Suppressor macrophage treated with lipopolysaccharide for 1 hour (primary cell): ENCODE measurements at regions not wholly inside any gene's neighbourhood (a gene's known extent, or its start where the extent isn't known, plus 50 kb on each side); places are given as distances from the start of the nearest gene placed in this dataset.

Source experiments
- DNase-seq, 3 donors: peaks; one replicate each; pipeline ENCODE4 v3.0.0-alpha.2; 2020 to 2022

GRCh38 chr4:110900213-110900769 is 277.4 kb upstream of the PITX2 start:
- DNase-seq = no peak

GRCh38 chr4:110902500-110902899 is 279.6 kb upstream of the PITX2 start:
- no peak for DNase-seq

GRCh38 chr4:110904435-110905065 is 281.7 kb upstream of the PITX2 start:
- DNase-seq = no peak

- DNase-seq = no peak
These were observed 282.5 kb upstream of the PITX2 start for GRCh38 chr4:110905367-110905766.

- DNase-seq = no peak
These were observed 285.0 kb upstream of the PITX2 start for GRCh38 chr4:110907801-110908313.

GRCh38 chr4:110914791-110915190 is 291.9 kb upstream of the PITX2 start:
- DNase-seq = no peak

- no peak for DNase-seq
These were observed 292.4 kb upstream of the PITX2 start for GRCh38 chr4:110915301-110915700.

- no peak for DNase-seq
These were observed 293.6 kb upstream of the PITX2 start for GRCh38 chr4:110916505-110916904.

GRCh38 chr4:110917835-110918234 is 295.0 kb upstream of the PITX2 start:
- no peak for DNase-seq

GRCh38 chr4:110920990-110921389 is 298.1 kb upstream of the PITX2 start:
- no peak for DNase-seq

GRCh38 chr4:110924761-110925160 is 301.9 kb upstream of the PITX2 start:
- DNase-seq = no peak

- DNase-seq = no peak
These were observed 304.0 kb upstream of the PITX2 start for GRCh38 chr4:110926841-110927400.

GRCh38 chr4:110933341-110933740 is 310.5 kb upstream of the PITX2 start:
- DNase-seq = no peak

GRCh38 chr4:110944501-110944900 is 321.6 kb upstream of the PITX2 start:
- DNase-seq = no peak

GRCh38 chr4:110945600-110945999 is 322.7 kb upstream of the PITX2 start:
- no peak for DNase-seq

GRCh38 chr4:110949542-110949941 is 326.7 kb upstream of the PITX2 start:
- DNase-seq = no peak

- DNase-seq = no peak
These were observed 327.9 kb upstream of the PITX2 start for GRCh38 chr4:110950731-110951130.

- no peak for DNase-seq
These were observed 330.3 kb upstream of the PITX2 start for GRCh38 chr4:110953191-110953590.

GRCh38 chr4:110953898-110954297 is 331.0 kb upstream of the PITX2 start:
- no peak for DNase-seq

- no peak for DNase-seq
These were observed 332.9 kb upstream of the PITX2 start for GRCh38 chr4:110955748-110956147.

- DNase-seq = no peak
These were observed 336.3 kb upstream of the PITX2 start for GRCh38 chr4:110959041-110959643.

- no peak for DNase-seq
These were observed 338.2 kb upstream of the PITX2 start for GRCh38 chr4:110961066-110961465.

GRCh38 chr4:110962616-110963015 is 339.7 kb upstream of the PITX2 start:
- DNase-seq = no peak

- no peak for DNase-seq
These were observed 340.9 kb upstream of the PITX2 start for GRCh38 chr4:110963662-110964280.
